ENCODE measurements at regions not wholly inside any gene's neighbourhood (a gene's known extent, or its start where the extent isn't known, plus 50 kb on each side); places are given as distances from the start of the nearest gene placed in this dataset.

DNA sequence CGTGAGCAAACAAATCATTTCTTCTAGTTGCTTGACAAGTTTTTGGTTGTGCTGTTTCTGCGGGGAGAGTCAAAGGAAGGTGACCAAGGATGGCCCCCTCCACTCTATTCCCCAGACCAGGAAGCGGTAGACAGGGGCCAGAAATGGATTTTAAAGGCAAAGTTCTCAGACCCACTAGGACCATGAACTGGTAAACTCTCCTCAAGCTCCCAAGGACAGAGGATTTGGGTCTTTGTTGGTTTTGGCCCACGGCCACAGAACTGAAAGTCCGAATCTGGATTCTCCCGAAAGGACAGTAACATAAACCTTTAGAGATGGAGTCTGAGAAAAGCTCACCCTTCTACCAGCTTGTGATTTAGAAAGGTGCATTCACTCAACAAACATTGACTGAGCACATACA lies 85.9 kb upstream of the C2CD4B start:
- TF ChIP-seq, protein P1, sequence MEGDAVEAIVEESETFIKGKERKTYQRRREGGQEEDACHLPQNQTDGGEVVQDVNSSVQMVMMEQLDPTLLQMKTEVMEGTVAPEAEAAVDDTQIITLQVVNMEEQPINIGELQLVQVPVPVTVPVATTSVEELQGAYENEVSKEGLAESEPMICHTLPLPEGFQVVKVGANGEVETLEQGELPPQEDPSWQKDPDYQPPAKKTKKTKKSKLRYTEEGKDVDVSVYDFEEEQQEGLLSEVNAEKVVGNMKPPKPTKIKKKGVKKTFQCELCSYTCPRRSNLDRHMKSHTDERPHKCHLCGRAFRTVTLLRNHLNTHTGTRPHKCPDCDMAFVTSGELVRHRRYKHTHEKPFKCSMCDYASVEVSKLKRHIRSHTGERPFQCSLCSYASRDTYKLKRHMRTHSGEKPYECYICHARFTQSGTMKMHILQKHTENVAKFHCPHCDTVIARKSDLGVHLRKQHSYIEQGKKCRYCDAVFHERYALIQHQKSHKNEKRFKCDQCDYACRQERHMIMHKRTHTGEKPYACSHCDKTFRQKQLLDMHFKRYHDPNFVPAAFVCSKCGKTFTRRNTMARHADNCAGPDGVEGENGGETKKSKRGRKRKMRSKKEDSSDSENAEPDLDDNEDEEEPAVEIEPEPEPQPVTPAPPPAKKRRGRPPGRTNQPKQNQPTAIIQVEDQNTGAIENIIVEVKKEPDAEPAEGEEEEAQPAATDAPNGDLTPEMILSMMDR (IDR thresholded peaks at IDR 0.05), result no peak
- TF ChIP-seq RELA (CRISPR knock-in tag; IDR thresholded peaks at IDR 0.05; ENCODE audit: borderline replicate concordance), result no peak
- TF ChIP-seq ELF4 (CRISPR knock-in tag; IDR thresholded peaks at IDR 0.05; ENCODE audit: low read depth), result no peak
- TF ChIP-seq, protein P2, sequence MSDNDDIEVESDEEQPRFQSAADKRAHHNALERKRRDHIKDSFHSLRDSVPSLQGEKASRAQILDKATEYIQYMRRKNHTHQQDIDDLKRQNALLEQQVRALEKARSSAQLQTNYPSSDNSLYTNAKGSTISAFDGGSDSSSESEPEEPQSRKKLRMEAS (CRISPR knock-in tag; IDR thresholded peaks at IDR 0.05), result no peak
- TF ChIP-seq, protein P3, sequence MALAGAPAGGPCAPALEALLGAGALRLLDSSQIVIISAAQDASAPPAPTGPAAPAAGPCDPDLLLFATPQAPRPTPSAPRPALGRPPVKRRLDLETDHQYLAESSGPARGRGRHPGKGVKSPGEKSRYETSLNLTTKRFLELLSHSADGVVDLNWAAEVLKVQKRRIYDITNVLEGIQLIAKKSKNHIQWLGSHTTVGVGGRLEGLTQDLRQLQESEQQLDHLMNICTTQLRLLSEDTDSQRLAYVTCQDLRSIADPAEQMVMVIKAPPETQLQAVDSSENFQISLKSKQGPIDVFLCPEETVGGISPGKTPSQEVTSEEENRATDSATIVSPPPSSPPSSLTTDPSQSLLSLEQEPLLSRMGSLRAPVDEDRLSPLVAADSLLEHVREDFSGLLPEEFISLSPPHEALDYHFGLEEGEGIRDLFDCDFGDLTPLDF (CRISPR knock-in tag; IDR thresholded peaks at IDR 0.05), result no peak
- no peak for TF ChIP-seq CREM (CRISPR knock-in tag; IDR thresholded peaks at IDR 0.05)
- TF ChIP-seq CREB1 (CRISPR knock-in tag; IDR thresholded peaks at IDR 0.05), result no peak
- TF ChIP-seq, protein P4, sequence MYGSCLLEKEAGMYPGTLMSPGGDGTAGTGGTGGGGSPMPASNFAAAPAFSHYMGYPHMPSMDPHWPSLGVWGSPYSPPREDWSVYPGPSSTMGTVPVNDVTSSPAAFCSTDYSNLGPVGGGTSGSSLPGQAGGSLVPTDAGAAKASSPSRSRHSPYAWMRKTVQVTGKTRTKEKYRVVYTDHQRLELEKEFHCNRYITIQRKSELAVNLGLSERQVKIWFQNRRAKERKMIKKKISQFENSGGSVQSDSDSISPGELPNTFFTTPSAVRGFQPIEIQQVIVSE (CRISPR knock-in tag; IDR thresholded peaks at IDR 0.05; ENCODE audit: borderline replicate concordance), result no peak
